GM10248 (cell line): ENCODE measurements at regions not wholly inside any gene's neighbourhood (a gene's known extent, or its start where the extent isn't known, plus 50 kb on each side); places are given as distances from the start of the nearest gene placed in this dataset.
"Not testable (repeated sequence)": the region's sequence is repeated elsewhere in the genome, so short reads cannot be mapped to it uniquely, and the experiment has no call there.

Source experiments
- CTCF ChIA-PET: fragments of 300-600 bp; sonication (Branson Sonifier 250); formaldehyde crosslinking; extraction: SDS; loops from one replicate; lab custom pipeline; 2021; ENCODE audit warnings: antibody characterized with exemption; lab: Yijun Ruan, JAX
- POLR2A ChIA-PET: fragments of 350-650 bp; sonication (Branson Sonifier 250); formaldehyde crosslinking; extraction: SDS; loops from one replicate; lab custom pipeline; 2020; ENCODE audit warnings: antibody characterized with exemption; lab: Yijun Ruan, JAX
- DNase-seq: peaks from one replicate; pipeline ENCODE4 v3.0.0; 2012; ENCODE audit errors: extremely low spot score
- CTCF ChIP-seq: IDR thresholded peaks from 2 replicates; pipeline ENCODE4 v1.5.1; 2012; ENCODE audit warnings: mild to moderate bottlenecking, low read depth; ENCODE audit errors: extremely low read depth, missing control alignments, control extremely low read depth

GRCh38 chr12:127162902-127163301, 1104.1 kb upstream of the TMEM132C start:
- DNase-seq = no peak
- CTCF ChIA-PET = interaction anchor here (1.5 kb wide), 1 partner anchor 14 kb away, joined by 4 read pairs; no protein-coding TSS in a partner anchor

DNA sequence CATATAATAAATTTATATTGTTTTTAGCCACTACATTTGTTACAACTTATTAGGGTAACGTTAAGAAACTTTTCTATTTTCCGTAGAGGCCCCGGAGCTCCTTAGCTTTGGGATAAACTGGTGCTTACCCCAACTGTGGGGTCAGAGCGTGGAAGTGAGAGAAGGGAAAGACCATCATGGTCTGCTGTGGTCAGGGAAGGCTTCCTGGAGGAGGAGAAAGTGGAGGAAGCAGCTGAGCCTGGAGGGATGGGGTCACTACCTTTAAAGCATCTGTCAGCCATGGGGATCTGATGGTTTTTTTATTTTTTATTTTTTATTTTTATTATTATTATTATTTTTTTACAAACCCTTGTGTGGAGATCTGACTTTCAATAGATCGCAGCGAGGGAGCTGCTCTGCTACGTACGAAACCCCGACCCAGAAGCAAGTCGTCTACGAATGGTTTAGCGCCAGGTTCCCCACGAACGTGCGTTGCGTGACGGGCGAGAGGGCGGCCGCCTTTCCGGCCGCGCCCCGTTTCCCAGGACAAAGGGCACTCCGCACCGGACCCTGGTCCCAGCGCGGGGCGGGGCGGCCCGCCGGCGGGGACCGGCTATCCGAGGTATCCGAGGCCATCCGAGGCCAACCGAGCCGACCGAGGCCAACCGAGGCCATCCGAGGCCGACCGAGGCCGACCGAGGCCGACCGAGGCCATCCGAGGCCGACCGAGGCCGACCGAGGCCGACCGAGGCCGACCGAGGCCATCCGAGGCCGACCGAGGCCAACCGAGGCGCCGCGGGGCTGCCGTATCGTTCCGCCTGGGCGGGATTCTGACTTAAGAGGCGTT, 1101.2 kb upstream of the TMEM132C start:
- peak; percentile 61 for DNase-seq
- ChIA-PET POLR2A (no interaction called here), CTCF (no interaction called here)
- no peak for TF ChIP-seq CTCF

More at GRCh38 chr12:127162902-127163301, 1104.1 kb upstream of the TMEM132C start:
- POLR2A ChIA-PET = no interaction called here
- TF ChIP-seq CTCF = no peak

- CTCF ChIA-PET = no interaction called here
- DNase-seq = no peak
- no peak for TF ChIP-seq CTCF
- POLR2A ChIA-PET = no interaction called here
Measured at GRCh38 chr12:127169321-127170181, 1097.4 kb upstream of the TMEM132C start.

GRCh38 chr12:127170226-127171180, 1096.5 kb upstream of the TMEM132C start:
- ChIA-PET CTCF (no interaction called here), POLR2A (no interaction called here)
- TF ChIP-seq CTCF = no peak
- DNase-seq = no peak

- POLR2A ChIA-PET = no interaction called here
- CTCF ChIA-PET = interaction anchor here (1.2 kb wide), 1 partner anchor 19 kb away, joined by 3 read pairs; no protein-coding TSS in a partner anchor
- TF ChIP-seq CTCF = no peak
- DNase-seq = no peak
Measured at GRCh38 chr12:127172861-127173260, 1094.1 kb upstream of the TMEM132C start.

DNA sequence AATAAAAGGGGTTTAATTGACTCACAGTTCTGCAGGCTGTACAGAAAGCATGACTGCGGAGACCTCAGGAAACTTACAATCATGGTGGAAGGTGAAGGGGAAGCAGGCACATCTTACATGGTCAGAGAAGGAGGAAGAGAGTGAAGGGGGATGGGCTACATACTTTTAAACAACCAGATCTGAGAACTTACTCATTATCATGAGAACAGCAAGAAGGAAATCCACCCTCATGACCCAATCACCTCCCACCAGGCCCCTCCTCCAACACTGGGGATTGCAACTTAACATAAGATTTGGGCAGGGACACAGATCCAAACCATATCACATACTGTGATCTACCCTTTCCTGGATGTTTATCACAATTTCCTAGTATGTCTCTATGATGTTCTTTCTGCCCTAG, 1093.0 kb upstream of the TMEM132C start:
- DNase-seq, POLR2A ChIA-PET, CTCF ChIA-PET: not testable (repeated sequence)
